ENCODE measurements at regions not wholly inside any gene's neighbourhood (a gene's known extent, or its start where the extent isn't known, plus 50 kb on each side); places are given as distances from the start of the nearest gene placed in this dataset.
"Not testable (repeated sequence)": the region's sequence is repeated elsewhere in the genome, so short reads cannot be mapped to it uniquely, and the experiment has no call there.

- DNase-seq: no peak
These were observed 122.0 kb upstream of the SOX14 start for GRCh38 chr3:137641879-137642704.

GRCh38 chr3:137642831-137643230 lies 121.3 kb upstream of the SOX14 start:
- no peak for DNase-seq

DNA sequence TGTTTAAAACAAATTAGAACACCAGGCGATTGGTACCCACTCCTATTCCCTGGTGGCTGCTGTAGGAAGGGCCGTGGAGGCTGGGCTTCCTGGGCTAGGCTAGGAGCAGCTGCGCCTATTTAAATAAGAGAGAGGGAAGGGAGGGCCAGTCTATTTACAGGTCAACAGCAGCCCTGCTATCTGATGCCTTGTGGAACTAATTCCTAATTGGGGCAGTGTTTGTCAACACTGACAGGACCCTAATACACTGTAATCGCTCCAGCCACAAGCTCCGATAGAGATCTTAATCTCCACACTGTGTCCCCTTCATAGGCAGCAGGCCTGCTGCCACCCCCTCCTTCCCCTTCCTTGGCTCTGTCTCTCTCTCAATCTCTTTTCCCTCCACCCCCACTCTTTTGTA lies 116.9 kb upstream of the SOX14 start:
- no peak for DNase-seq

DNA sequence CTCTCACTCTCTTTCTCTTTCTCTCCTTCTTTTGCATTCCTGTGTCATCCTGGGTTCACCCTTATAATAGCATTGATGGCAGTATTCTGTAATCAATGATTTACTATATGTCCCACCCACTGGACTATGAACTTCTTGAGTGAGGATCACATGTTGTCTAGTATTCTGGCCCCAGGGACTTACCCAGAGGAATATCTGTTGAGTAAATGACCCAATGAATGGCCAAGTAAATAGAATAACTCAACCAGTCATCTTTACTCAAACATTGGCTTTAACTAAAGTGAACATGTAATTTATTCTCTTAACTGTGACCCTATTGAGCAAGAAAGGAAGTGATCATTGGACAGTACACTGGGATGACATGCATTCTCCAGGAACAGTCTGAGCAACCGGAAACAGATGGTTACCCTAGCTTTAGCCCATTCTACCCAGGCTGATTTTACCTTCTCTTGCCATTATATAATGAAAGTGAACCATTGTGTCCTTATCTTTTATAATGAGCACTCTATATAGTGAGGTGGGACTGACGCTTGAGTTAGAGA lies 94.5 kb upstream of the SOX14 start:
- DNase-seq: no peak

DNA sequence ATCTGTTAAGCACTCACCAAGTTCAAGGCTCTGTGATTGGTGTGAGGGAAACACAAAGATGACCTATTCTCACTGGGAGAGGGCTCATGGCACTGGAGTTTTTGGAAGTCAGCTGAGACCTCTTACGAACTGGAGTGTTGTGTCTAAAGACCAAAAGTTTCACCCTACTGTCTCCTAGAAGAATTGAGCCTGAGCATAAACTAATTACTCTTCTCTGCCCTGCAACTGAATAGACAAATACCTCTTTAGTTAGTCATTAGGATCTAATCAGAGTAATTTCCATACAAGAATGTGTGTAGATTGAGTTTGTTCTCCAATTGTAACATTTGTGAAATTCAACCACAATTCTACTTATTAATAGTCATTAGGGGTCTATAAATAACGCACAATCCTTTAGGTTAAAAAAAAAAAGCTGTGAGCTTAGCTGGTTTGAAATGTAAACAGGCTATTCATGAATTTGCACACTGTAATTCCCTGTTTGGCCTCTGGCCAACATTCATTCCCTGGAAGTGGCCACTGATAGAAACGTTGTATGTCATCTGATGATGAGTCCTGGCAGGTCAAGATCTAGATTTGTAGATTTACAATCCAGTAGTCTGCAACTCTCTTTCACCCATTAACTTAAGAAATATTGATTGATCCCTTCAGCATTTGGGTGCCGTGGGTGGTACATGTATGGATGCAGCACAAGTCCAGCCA lies 76.8 kb upstream of the SOX14 start:
- no peak for DNase-seq

DNA sequence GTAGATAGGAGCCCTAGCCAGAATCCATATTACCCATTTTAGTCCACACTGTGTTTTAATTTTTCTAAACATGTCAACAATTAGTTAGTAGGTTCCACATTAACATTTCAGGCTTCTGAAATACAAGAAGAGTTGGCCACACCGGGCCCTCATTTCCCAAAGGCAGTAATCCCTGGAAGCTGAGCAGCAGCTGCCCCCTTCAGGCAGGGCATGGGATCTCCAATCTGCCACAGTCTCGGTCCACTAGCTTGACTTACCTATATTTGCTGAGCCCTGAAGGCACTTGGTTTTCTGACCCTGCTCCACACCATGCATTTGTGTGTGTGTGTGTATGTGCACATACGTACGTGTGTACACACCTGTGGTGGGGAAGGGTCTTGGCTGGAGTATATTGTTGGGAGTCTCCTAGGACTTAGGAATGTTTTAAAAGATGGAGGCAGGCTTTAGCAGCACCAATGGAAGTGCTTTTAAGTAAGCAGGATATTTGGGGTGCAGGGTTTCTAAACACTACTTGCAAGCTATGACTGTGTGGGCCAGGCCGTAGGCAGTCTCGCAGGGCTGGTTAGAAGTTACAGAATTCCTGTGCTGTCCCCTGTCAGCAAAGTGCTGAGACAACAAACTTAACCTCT lies 71.2 kb upstream of the SOX14 start:
- DNase-seq: peak; percentile 2 to 4

DNA sequence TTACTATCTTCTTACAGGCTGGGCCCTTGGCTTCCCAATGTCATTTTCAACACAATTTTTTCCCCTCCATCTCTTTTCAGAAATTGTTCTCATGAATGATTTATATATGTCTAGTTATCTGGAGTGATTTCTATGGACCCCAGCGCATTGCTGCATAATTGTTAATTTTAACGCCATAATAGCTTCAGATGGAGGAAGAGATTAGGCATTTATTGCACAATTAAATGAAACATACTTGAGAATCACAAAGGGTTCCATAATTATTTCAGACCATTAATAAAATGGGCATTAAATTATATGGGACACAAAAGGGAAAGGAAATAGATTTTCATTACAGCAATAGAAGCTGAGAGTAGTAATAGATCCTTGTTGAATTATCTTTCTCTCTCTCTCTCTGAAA lies 70.3 kb upstream of the SOX14 start:
- DNase-seq: no peak

- DNase-seq: no peak
These were observed 69.3 kb upstream of the SOX14 start for GRCh38 chr3:137694836-137695235.

- no peak for DNase-seq
These were observed 68.8 kb upstream of the SOX14 start for GRCh38 chr3:137695351-137695750.

GRCh38 chr3:137709011-137709601 lies 55.0 kb upstream of the SOX14 start:
- peak in 1 of 2 experiments; percentile 26 for DNase-seq

DNA sequence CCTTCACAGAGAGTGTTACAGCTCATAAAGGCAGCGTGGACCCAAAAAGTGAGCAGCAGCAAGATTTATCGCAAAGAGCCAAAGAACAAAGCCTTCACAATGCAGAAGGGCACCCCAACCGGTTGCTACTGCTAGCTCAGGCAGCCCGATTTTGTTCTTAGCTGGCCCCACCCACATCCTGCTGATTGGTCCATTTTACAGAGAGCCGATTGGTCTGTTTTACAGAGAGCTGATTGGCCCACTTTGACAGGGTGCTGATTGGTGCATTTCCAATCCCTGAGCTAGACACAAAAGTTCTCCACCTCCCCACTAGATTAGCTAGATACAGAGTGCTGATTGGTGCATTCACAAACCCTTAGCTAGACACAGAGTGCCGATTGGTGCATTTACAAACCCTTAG lies 50.1 kb upstream of the SOX14 start:
- DNase-seq: not testable (repeated sequence)

Data from SW 1271 (cell line).